ENCODE measurements at regions not wholly inside any gene's neighbourhood (a gene's known extent, or its start where the extent isn't known, plus 50 kb on each side); places are given as distances from the start of the nearest gene placed in this dataset.

DNA sequence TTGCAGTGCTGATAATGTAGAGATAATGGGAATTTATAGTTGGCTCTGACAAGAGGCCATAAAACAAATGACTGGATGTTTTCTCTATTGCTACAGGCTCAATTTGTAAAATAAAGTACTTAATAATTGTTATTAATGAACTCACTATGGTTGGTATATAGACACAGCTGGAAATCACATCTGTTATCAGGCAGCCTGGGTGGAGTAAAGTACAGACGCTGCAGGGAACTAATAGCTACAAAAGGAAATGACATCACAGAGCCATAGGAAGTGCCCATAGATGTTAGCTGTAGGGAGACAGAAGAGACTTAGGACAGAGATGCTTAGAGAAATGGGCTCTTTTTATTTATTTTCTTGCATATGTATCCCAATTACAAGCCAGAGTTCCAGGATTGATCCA is 81.0 kb upstream of the SNX19 start:
- Mint-ChIP-seq H3K9me3 (no peaks in the 10 kb centered on the region), H3K27ac (no peak overlapping the region), H3K27me3 (ENCODE audit: low read depth, poor library complexity) (peaks cover 6% of the 10 kb centered on the region), H3K36me3 (ENCODE audit: low read depth) (no peaks in the 10 kb centered on the region), H3K4me3 (no peak overlapping the region), H3K4me1 (no peaks in the 10 kb centered on the region)
- TF ChIP-seq, protein P1, sequence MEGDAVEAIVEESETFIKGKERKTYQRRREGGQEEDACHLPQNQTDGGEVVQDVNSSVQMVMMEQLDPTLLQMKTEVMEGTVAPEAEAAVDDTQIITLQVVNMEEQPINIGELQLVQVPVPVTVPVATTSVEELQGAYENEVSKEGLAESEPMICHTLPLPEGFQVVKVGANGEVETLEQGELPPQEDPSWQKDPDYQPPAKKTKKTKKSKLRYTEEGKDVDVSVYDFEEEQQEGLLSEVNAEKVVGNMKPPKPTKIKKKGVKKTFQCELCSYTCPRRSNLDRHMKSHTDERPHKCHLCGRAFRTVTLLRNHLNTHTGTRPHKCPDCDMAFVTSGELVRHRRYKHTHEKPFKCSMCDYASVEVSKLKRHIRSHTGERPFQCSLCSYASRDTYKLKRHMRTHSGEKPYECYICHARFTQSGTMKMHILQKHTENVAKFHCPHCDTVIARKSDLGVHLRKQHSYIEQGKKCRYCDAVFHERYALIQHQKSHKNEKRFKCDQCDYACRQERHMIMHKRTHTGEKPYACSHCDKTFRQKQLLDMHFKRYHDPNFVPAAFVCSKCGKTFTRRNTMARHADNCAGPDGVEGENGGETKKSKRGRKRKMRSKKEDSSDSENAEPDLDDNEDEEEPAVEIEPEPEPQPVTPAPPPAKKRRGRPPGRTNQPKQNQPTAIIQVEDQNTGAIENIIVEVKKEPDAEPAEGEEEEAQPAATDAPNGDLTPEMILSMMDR (IDR thresholded peaks at IDR 0.05), result no peak
- no peak for DNase-seq

DNA sequence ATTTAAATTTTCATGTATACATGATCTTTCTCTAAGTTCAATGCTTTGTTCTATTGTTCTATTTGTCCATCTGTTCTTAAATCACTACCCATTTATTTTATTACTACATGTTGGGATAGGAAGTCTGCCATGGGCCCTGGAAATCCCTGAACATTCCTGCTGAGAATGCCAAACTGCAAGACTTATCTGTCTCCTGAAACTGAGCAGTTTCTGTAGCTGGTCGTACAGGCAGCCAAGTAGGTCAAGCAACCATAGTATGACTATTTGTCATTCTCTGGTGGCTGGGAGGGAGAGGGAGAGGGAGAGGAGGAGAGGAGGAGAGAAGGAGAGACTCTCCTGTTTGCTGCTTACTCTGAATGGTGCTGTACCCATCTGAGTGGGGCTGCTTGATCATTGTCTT is 82.8 kb upstream of the SNX19 start:
- TF ChIP-seq, protein P1 (IDR thresholded peaks at IDR 0.05), result no peak
- Mint-ChIP-seq H3K27me3 (ENCODE audit: low read depth, poor library complexity) (peaks cover 3% of the 10 kb centered on the region), H3K4me3 (no peak overlapping the region), H3K27ac (no peak overlapping the region), H3K36me3 (ENCODE audit: low read depth) (no peaks in the 10 kb centered on the region), H3K9me3 (no peaks in the 10 kb centered on the region), H3K4me1 (no peaks in the 10 kb centered on the region)
- DNase-seq, result no peak

DNA sequence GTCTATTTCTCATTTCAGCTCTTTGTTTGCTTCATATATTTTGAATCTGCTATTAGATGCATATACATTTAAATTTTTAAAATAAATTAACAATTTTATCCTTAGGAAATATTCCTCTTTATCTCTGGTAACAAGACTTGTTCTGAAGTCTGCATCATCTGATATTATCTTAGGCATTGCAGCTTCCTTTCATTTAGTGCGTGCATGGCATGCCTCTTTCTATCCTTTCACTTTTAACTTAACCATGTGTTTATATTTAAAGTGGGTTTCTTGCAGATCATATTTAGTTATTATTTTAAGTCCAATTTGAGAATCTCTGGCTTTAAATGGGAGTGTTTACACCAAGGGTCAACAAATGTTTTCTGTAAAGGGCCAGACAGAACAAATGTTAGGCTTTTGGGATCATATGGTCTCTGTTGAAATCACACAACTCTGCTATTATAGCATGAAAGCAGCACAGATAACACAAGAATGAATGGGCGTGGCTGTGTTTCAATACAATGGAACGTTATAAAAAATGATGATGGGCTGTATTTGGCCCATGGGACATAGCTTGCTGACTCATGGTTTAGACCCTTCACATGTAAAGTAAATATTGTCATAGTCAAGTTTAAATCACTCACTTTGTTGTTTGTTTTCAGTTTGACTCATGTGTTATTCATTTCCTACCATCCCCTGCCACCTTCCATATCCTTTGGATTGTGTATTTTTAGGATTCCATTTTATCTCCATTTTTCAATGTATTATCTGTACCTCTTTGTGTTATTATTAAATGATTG is 83.9 kb upstream of the SNX19 start:
- TF ChIP-seq, protein P1 (IDR thresholded peaks at IDR 0.05), result no peak
- Mint-ChIP-seq H3K4me3 (no peak overlapping the region), H3K36me3 (ENCODE audit: low read depth) (no peaks in the 10 kb centered on the region), H3K27ac (no peak overlapping the region), H3K9me3 (no peaks in the 10 kb centered on the region), H3K27me3 (ENCODE audit: low read depth, poor library complexity) (peaks cover 3% of the 10 kb centered on the region), H3K4me1 (no peaks in the 10 kb centered on the region)
- DNase-seq, result no peak

DNA sequence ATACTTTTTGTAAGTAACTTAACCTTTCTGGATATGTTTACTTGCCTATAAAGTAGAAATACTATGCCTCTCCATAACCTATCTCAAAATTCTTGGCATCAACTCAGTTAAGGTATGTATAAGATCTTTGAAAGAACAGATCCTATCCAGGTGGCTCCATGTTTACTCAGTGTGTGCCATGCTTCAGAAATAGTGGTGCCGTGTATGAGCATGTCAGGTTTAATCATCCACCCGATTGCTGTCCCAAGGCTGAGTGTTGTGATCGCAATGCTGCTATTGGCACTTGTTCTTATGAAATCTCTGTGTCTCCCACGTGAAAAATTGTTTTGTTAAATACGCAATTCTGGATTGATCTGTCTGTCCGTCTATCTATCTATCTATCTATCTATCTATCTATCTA is 85.9 kb upstream of the SNX19 start:
- Mint-ChIP-seq H3K27ac (no peak overlapping the region), H3K27me3 (ENCODE audit: low read depth, poor library complexity) (peaks cover 3% of the 10 kb centered on the region), H3K9me3 (no peaks in the 10 kb centered on the region), H3K4me3 (no peak overlapping the region), H3K36me3 (ENCODE audit: low read depth) (no peaks in the 10 kb centered on the region), H3K4me1 (no peaks in the 10 kb centered on the region)
- TF ChIP-seq, protein P1 (IDR thresholded peaks at IDR 0.05), result no peak
- DNase-seq, result no peak

DNA sequence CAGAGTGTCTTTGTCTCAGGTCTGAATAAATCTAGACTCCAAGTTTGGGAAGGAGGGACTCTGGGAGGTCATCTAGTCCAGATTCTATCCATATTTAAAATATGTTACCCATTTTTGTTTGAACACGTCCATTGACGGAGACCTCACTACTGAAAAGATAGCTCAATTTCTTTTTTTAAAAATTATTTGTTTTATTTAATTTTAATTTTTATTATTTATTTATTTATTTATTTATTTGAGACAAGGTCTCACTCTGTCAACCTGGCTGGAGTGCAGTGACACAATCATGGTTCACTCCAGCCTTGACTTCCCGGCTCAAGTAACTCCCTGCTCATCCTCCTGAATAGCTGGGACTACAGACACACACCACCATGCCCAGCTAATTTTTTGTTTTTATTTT is 89.5 kb upstream of the SNX19 start:
- TF ChIP-seq, protein P1 (IDR thresholded peaks at IDR 0.05), result no peak
- no peak for DNase-seq
- Mint-ChIP-seq H3K36me3 (ENCODE audit: low read depth) (no peaks in the 10 kb centered on the region), H3K9me3 (peaks cover 12% of the 10 kb centered on the region), H3K27me3 (ENCODE audit: low read depth, poor library complexity) (peaks cover 8% of the 10 kb centered on the region), H3K27ac (no peak overlapping the region), H3K4me3 (no peak overlapping the region), H3K4me1 (no peaks in the 10 kb centered on the region)

DNA sequence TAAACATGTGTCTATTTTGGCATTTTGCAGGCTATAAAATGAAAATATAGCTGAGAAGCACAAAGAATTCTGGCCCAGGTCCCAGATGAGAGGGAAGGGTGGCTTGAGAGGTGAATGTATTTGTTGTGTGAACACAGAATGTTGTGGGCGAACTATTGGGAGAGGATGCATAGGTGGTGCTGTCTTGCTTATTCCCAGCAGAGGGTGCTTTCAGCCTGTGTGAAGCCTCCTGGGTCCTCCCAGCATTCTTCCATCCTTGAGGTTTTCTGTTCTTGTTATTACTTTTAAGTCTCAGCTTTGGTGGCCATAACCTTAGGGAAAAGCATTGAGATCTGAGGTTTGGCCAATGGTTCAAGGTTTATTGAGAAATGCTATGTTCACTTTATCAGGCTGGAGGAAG is 108.7 kb upstream of the SNX19 start:
- Mint-ChIP-seq H3K27ac (no peak overlapping the region), H3K27me3 (ENCODE audit: low read depth, poor library complexity) (peaks cover 13% of the 10 kb centered on the region), H3K36me3 (ENCODE audit: low read depth) (no peaks in the 10 kb centered on the region), H3K4me3 (no peak overlapping the region), H3K9me3 (no peaks in the 10 kb centered on the region), H3K4me1 (peaks cover 6% of the 10 kb centered on the region)
- TF ChIP-seq, protein P1 (IDR thresholded peaks at IDR 0.05), result peak; percentile 51
- DNase-seq, result peak; percentile 15
